Vagina (tissue), 2 donors: ENCODE measurements at regions not wholly inside any gene's neighbourhood (a gene's known extent, or its start where the extent isn't known, plus 50 kb on each side); places are given as distances from the start of the nearest gene placed in this dataset.

ENCODE experiments used
- DNase-seq, 2 donors: peaks; one replicate each; pipeline ENCODE4 v3.0.0-alpha.2; 2017; ENCODE audit errors: extremely low spot score in 2 of 2
- H3K27ac ChIP-seq: fragments of 200-600 bp; sonication (generic); one replicate; pipeline ENCODE4 v1.5.1; 2019
- H3K27me3 ChIP-seq: fragments of 200-600 bp; sonication (generic); one replicate; pipeline ENCODE4 v1.5.1; 2019
- H3K36me3 ChIP-seq, 2 donors: fragments of 200-600 bp; sonication (generic); one replicate each; pipeline ENCODE4 v1.5.1; 2017 to 2019
- H3K4me1 ChIP-seq: fragments of 200-600 bp; sonication (generic); one replicate; pipeline ENCODE4 v1.5.1; 2019
- H3K4me3 ChIP-seq, 2 donors: fragments of 200-600 bp; sonication (generic); 1 replicate in 1 of 2; 2 replicates in 1 of 2; pipeline ENCODE4 v1.5.1; 2016 to 2019
- H3K9me3 ChIP-seq: fragments of 200-600 bp; sonication (generic); one replicate; pipeline ENCODE4 v1.5.1; 2019
- CTCF ChIP-seq, 3 experiments: fragments of 450-650 bp in 2 of 3; fragments of 200-600 bp in 1 of 3; sonication (generic) in 1 of 3; IDR thresholded peaks; one replicate each; pipeline ENCODE4 v1.5.1; 2017 to 2019; ENCODE audit warnings: antibody characterized with exemption in 3 of 3, mild to moderate bottlenecking in 2 of 3, moderate library complexity in 2 of 3
- POLR2A ChIP-seq, 2 donors: fragments of 450-650 bp; IDR thresholded peaks; one replicate each; pipeline ENCODE4 v1.6.1; 2017; ENCODE audit warnings: antibody characterized with exemption in 2 of 2, mild to moderate bottlenecking in 2 of 2, moderate library complexity in 2 of 2
- POLR2AphosphoS5 ChIP-seq, 2 donors: sonication (generic); formaldehyde crosslinking; IDR thresholded peaks; one replicate each; pipeline ENCODE4 v1.9.0; 2017; ENCODE audit warnings: antibody characterized with exemption in 2 of 2, mild to moderate bottlenecking in 2 of 2, low read depth in 1 of 2; ENCODE audit not compliant: insufficient read depth in 1 of 2
- intact Hi-C: fragments of 100-400 bp; cut with DNase I; formaldehyde crosslinking; loops from one replicate; pipeline ENCODE4 v1.15.1; 2023

GRCh38 chr21:35298757-35299156 lies 249.7 kb upstream of the RUNX1 start:
- H3K4me3 ChIP-seq = no peak overlapping the region
- H3K9me3 ChIP-seq = no peaks in the 10 kb centered on the region
- no peaks in the 10 kb centered on the region for H3K27me3 ChIP-seq
- intact Hi-C loops = no loop called here
- no peak overlapping the region for H3K27ac ChIP-seq
- H3K36me3 ChIP-seq = no peaks in the 10 kb centered on the region
- TF ChIP-seq POLR2AphosphoS5 (IDR thresholded peaks at IDR 0.05; ENCODE audit: insufficient read depth in 1 of 2, low read depth in 1 of 2) (no peak), CTCF (IDR thresholded peaks at IDR 0.05) (no peak), POLR2A (IDR thresholded peaks at IDR 0.05) (no peak)
- no peaks in the 10 kb centered on the region for H3K4me1 ChIP-seq
- DNase-seq = no peak

- intact Hi-C loops = no loop called here
- TF ChIP-seq POLR2AphosphoS5 (IDR thresholded peaks at IDR 0.05; ENCODE audit: insufficient read depth in 1 of 2, low read depth in 1 of 2) (no peak), POLR2A (IDR thresholded peaks at IDR 0.05) (no peak), CTCF (IDR thresholded peaks at IDR 0.05) (no peak)
- no peaks in the 10 kb centered on the region for H3K4me1 ChIP-seq
- DNase-seq = no peak
- H3K27me3 ChIP-seq = no peaks in the 10 kb centered on the region
- H3K4me3 ChIP-seq = no peak overlapping the region
- no peaks in the 10 kb centered on the region for H3K9me3 ChIP-seq
- H3K36me3 ChIP-seq = no peaks in the 10 kb centered on the region
- no peak overlapping the region for H3K27ac ChIP-seq
These were observed 248.6 kb upstream of the RUNX1 start for GRCh38 chr21:35297665-35298064.

- Histone ChIP-seq H3K4me3 (no peak overlapping the region), H3K9me3 (no peaks in the 10 kb centered on the region), H3K27me3 (no peaks in the 10 kb centered on the region), H3K36me3 (no peaks in the 10 kb centered on the region), H3K27ac (no peak overlapping the region), H3K4me1 (no peaks in the 10 kb centered on the region)
- intact Hi-C loops = loop anchor here (2.0 kb wide), 1 partner anchor 38 kb away; no protein-coding TSS in a partner anchor
- DNase-seq = no peak
- no peak for TF ChIP-seq POLR2A (IDR thresholded peaks at IDR 0.05)
- TF ChIP-seq POLR2AphosphoS5 (IDR thresholded peaks at IDR 0.05; ENCODE audit: insufficient read depth in 1 of 2, low read depth in 1 of 2) = no peak
- TF ChIP-seq CTCF (IDR thresholded peaks at IDR 0.05) = no peak
These were observed 245.3 kb upstream of the RUNX1 start for GRCh38 chr21:35294231-35294898.

- intact Hi-C loops = no loop called here
- Histone ChIP-seq H3K9me3 (peaks cover 6% of the 10 kb centered on the region), H3K36me3 (no peaks in the 10 kb centered on the region), H3K27me3 (no peaks in the 10 kb centered on the region), H3K4me3 (no peak overlapping the region), H3K27ac (no peak overlapping the region), H3K4me1 (no peaks in the 10 kb centered on the region)
- no peak for TF ChIP-seq POLR2AphosphoS5 (IDR thresholded peaks at IDR 0.05; ENCODE audit: insufficient read depth in 1 of 2, low read depth in 1 of 2)
- TF ChIP-seq CTCF (IDR thresholded peaks at IDR 0.05) = no peak
- no peak for TF ChIP-seq POLR2A (IDR thresholded peaks at IDR 0.05)
- no peak for DNase-seq
These were observed 243.0 kb upstream of the RUNX1 start for GRCh38 chr21:35291973-35292627.

GRCh38 chr21:35291034-35291433 lies 241.9 kb upstream of the RUNX1 start:
- no peak for DNase-seq
- Histone ChIP-seq H3K27me3 (no peaks in the 10 kb centered on the region), H3K9me3 (peaks cover 7% of the 10 kb centered on the region), H3K27ac (no peak overlapping the region), H3K36me3 (no peaks in the 10 kb centered on the region), H3K4me3 (no peak overlapping the region), H3K4me1 (no peaks in the 10 kb centered on the region)
- intact Hi-C loops = no loop called here
- TF ChIP-seq POLR2AphosphoS5 (IDR thresholded peaks at IDR 0.05; ENCODE audit: insufficient read depth in 1 of 2, low read depth in 1 of 2) (no peak), POLR2A (IDR thresholded peaks at IDR 0.05) (no peak), CTCF (IDR thresholded peaks at IDR 0.05) (no peak)
